ENCODE measurements at regions not wholly inside any gene's neighbourhood (a gene's known extent, or its start where the extent isn't known, plus 50 kb on each side); places are given as distances from the start of the nearest gene placed in this dataset.

GRCh38 chr3:112693186-112693585 is 52.2 kb upstream of the CCDC80 start:
- no peaks in the 10 kb centered on the region for H3K9me3 ChIP-seq (ENCODE audit: control insufficient read depth in 2 of 3, low read length in 3 of 3)
- no peaks in the 10 kb centered on the region for H3K27me3 ChIP-seq (ENCODE audit: control insufficient read depth in 2 of 2, insufficient read depth in 2 of 2, low read length in 2 of 2)
- Mint-ChIP-seq H3K4me1 (peaks cover 0 to 25% (median 9%) of the 10 kb centered on the region in 7 donors), H3K9me3 (peaks cover 0 to 17% (median 0%) of the 10 kb centered on the region in 11 donors), H3K4me3 (no peak overlapping the region), H3K27ac (no peak overlapping the region), H3K36me3 (peaks cover 0 to 12% (median 0%) of the 10 kb centered on the region in 5 donors), H3K27me3 (peaks cover 0 to 6% (median 2%) of the 10 kb centered on the region in 5 donors)
- ATAC-seq, result no peak
- ChIA-PET POLR2A (no interaction called here), CTCF (interaction anchor here (0.6 kb wide), 1 partner anchor 1083 kb away, joined by 3 read pairs; no protein-coding TSS in a partner anchor)
- H3K4me1 ChIP-seq (ENCODE audit: control insufficient read depth in 2 of 2, insufficient read depth in 2 of 2, low read length in 2 of 2), result no peaks in the 10 kb centered on the region
- intact Hi-C loops (cut with micrococcal nuclease), result no loop called here
- no peak for DNase-seq
- H3K36me3 ChIP-seq (ENCODE audit: control insufficient read depth in 2 of 3, insufficient read depth in 3 of 3, low read length in 3 of 3), result no peaks in the 10 kb centered on the region
- no peak overlapping the region for H3K27ac ChIP-seq (ENCODE audit: low read depth, low read length)
- no peak overlapping the region for H3K4me3 ChIP-seq (ENCODE audit: low read length)

Measured in naive thymus-derived CD4-positive, alpha-beta T cell (primary cell).